Panc1 (cell line): ENCODE measurements at regions not wholly inside any gene's neighbourhood (a gene's known extent, or its start where the extent isn't known, plus 50 kb on each side); places are given as distances from the start of the nearest gene placed in this dataset.

Source experiments
- ATAC-seq: fragments of 200-7000 bp; cut with Tn5 transposase; 2 replicates; pipeline ENCODE4 v1.9.1; 2020; ENCODE audit warnings: mild to moderate bottlenecking, moderate library complexity
- BruUV-seq: library from RNA; stranded (reverse); fragments of 400-500 nt; replicated peaks from 2 replicates; lab custom pipeline; 2021; lab: Mats Ljungman, UMichigan
- CTCF ChIA-PET: fragments of 300-600 bp; sonication (Branson Sonifier 250); formaldehyde crosslinking; loops from one replicate; lab custom pipeline; 2022; ENCODE audit warnings: antibody characterized with exemption; lab: Charles Lee
- POLR2A ChIA-PET: fragments of 300-600 bp; sonication (Branson Sonifier 250); formaldehyde crosslinking; loops from one replicate; lab custom pipeline; 2022; ENCODE audit warnings: antibody characterized with exemption; lab: Charles Lee
- DNase-seq: peaks from one replicate; pipeline ENCODE4 v3.0.0-alpha.2; 2010; ENCODE audit warnings: low read depth, low spot score
- H3K27ac ChIP-seq: 2 replicates; pipeline ENCODE4 v1.5.1; 2011; ENCODE audit warnings: mild to moderate bottlenecking, low read length, inconsistent platforms
- H3K27me3 ChIP-seq: fragments of 200-500 bp; sonication (Bioruptor generic); 2 replicates; pipeline ENCODE4 v1.6.0; 2014; ENCODE audit warnings: low read length, inconsistent platforms; ENCODE audit not compliant: control insufficient read depth, insufficient read depth
- H3K36me3 ChIP-seq: fragments of 200-500 bp; sonication (Bioruptor generic); 2 replicates; pipeline ENCODE4 v1.5.1; 2014; ENCODE audit warnings: inconsistent platforms, mild to moderate bottlenecking, low read length, moderate library complexity; ENCODE audit not compliant: control insufficient read depth, insufficient read depth
- H3K4me1 ChIP-seq: 2 replicates; pipeline ENCODE4 v1.5.1; 2011; ENCODE audit warnings: inconsistent platforms, mild to moderate bottlenecking, low read length, moderate library complexity; ENCODE audit not compliant: control insufficient read depth, insufficient read depth
- H3K4me3 ChIP-seq, 2 experiments: 2 replicates each; pipeline ENCODE4 v1.5.1; 2011 to 2012; ENCODE audit warnings: low read depth in 2 of 2, low read length in 2 of 2, mild to moderate bottlenecking in 2 of 2, inconsistent platforms in 1 of 2, moderate library complexity in 1 of 2
- H3K9me3 ChIP-seq: fragments of 200-500 bp; sonication (Bioruptor generic); 2 replicates; pipeline ENCODE4 v1.5.1; 2014; ENCODE audit warnings: low read depth, mild to moderate bottlenecking, inconsistent platforms, low read length, moderate library complexity; ENCODE audit not compliant: control insufficient read depth, insufficient read depth
- CTCF ChIP-seq: fragments of 450-650 bp; IDR thresholded peaks from 2 replicates; pipeline ENCODE4 v1.5.1; 2017; ENCODE audit warnings: mild to moderate bottlenecking
- POLR2AphosphoS5 ChIP-seq: IDR thresholded peaks from 2 replicates; pipeline ENCODE4 v1.6.1; 2012; ENCODE audit warnings: mild to moderate bottlenecking, low read depth, low read length, moderate library complexity
- SIN3A ChIP-seq: IDR thresholded peaks from 2 replicates; pipeline ENCODE4 v1.6.1; 2012; ENCODE audit warnings: low read depth, mild to moderate bottlenecking, low read length, moderate library complexity, borderline replicate concordance; ENCODE audit not compliant: insufficient read depth
- TCF7L2 ChIP-seq: IDR thresholded peaks from 2 replicates; pipeline ENCODE4 v1.6.1; 2011; ENCODE audit warnings: mild to moderate bottlenecking, low read depth, low read length, inconsistent platforms
- in situ Hi-C: cut with HindIII; loops from 2 replicates; pipeline ENCODE4 v1.10.0; 2016; ENCODE audit warnings: low sequenced_read_pairs, low pct_unique_long_range_greater_than_20kb
- intact Hi-C: fragments of 100-400 bp; cut with micrococcal nuclease; formaldehyde crosslinking; loops from one replicate; pipeline ENCODE4 v1.10.0; 2022; ENCODE audit not compliant: unreplicated experiment
- TF ChIP-seq, protein P1 (sequence below), 2 experiments: IDR thresholded peaks; 2 replicates each; pipeline ENCODE4 v1.6.1; 2011 to 2012; ENCODE audit warnings: low read depth in 2 of 2, control low read depth in 1 of 2, low read length in 1 of 2, mild to moderate bottlenecking in 1 of 2, moderate library complexity in 1 of 2; ENCODE audit not compliant: insufficient read depth in 1 of 2

GRCh38 chr12:88870000-88870737 lies 289.9 kb upstream of the KITLG start:
- intact Hi-C loops (no loop called here), in situ Hi-C loops (no loop called here)
- Histone ChIP-seq H3K4me3 (no peak overlapping the region), H3K27me3 (no peaks in the 10 kb centered on the region), H3K9me3 (no peaks in the 10 kb centered on the region), H3K4me1 (no peaks in the 10 kb centered on the region), H3K27ac (no peak overlapping the region), H3K36me3 (no peaks in the 10 kb centered on the region)
- no peak for DNase-seq
- CTCF ChIA-PET: interaction anchor here (1.1 kb wide), 1 partner anchor 73 kb away, joined by 3 read pairs; no protein-coding TSS in a partner anchor
- TF ChIP-seq POLR2AphosphoS5 (no peak), CTCF (no peak), TCF7L2 (no peak), SIN3A (no peak)
- TF ChIP-seq, protein P1, sequence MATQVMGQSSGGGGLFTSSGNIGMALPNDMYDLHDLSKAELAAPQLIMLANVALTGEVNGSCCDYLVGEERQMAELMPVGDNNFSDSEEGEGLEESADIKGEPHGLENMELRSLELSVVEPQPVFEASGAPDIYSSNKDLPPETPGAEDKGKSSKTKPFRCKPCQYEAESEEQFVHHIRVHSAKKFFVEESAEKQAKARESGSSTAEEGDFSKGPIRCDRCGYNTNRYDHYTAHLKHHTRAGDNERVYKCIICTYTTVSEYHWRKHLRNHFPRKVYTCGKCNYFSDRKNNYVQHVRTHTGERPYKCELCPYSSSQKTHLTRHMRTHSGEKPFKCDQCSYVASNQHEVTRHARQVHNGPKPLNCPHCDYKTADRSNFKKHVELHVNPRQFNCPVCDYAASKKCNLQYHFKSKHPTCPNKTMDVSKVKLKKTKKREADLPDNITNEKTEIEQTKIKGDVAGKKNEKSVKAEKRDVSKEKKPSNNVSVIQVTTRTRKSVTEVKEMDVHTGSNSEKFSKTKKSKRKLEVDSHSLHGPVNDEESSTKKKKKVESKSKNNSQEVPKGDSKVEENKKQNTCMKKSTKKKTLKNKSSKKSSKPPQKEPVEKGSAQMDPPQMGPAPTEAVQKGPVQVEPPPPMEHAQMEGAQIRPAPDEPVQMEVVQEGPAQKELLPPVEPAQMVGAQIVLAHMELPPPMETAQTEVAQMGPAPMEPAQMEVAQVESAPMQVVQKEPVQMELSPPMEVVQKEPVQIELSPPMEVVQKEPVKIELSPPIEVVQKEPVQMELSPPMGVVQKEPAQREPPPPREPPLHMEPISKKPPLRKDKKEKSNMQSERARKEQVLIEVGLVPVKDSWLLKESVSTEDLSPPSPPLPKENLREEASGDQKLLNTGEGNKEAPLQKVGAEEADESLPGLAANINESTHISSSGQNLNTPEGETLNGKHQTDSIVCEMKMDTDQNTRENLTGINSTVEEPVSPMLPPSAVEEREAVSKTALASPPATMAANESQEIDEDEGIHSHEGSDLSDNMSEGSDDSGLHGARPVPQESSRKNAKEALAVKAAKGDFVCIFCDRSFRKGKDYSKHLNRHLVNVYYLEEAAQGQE (IDR thresholded peaks at IDR 0.05; ENCODE audit: insufficient read depth in 1 of 2, low read depth in 2 of 2, low read length in 1 of 2): no peak
- BruUV-seq: no TSS peak
- POLR2A ChIA-PET: no interaction called here
- no peak for ATAC-seq

- Histone ChIP-seq H3K27ac (no peak overlapping the region), H3K4me3 (no peak overlapping the region), H3K36me3 (no peaks in the 10 kb centered on the region), H3K4me1 (no peaks in the 10 kb centered on the region), H3K27me3 (no peaks in the 10 kb centered on the region), H3K9me3 (no peaks in the 10 kb centered on the region)
- no TSS peak for BruUV-seq
- in situ Hi-C loops: no loop called here
- no peak for ATAC-seq
- POLR2A ChIA-PET: no interaction called here
- DNase-seq: no peak
- CTCF ChIA-PET: no interaction called here
- intact Hi-C loops: no loop called here
- TF ChIP-seq, protein P1 (IDR thresholded peaks at IDR 0.05; ENCODE audit: insufficient read depth in 1 of 2, low read depth in 2 of 2, low read length in 1 of 2): no peak
- TF ChIP-seq TCF7L2 (no peak), CTCF (no peak), POLR2AphosphoS5 (no peak), SIN3A (no peak)
Observed at GRCh38 chr12:88868050-88868449, 287.8 kb upstream of the KITLG start.
